Stimulated activated CD4-positive, alpha-beta T cell treated with anti-CD3 and anti-CD28 coated beads, Interleukin-15, amount 100 ng/mL, for 1 hour (primary cell): ENCODE measurements at regions not wholly inside any gene's neighbourhood (a gene's known extent, or its start where the extent isn't known, plus 50 kb on each side); places are given as distances from the start of the nearest gene placed in this dataset.

Experiments
- DNase-seq, 2 donors: peaks; one replicate each; pipeline ENCODE4 v3.0.0-alpha.2; 2020; ENCODE audit warnings: low read depth in 1 of 2, low spot score in 1 of 2

GRCh38 chr7:155984028-155984580 is 171.8 kb upstream of the SHH start:
- no peak for DNase-seq

- DNase-seq, result no peak
Measured at GRCh38 chr7:155983176-155983815, 171.0 kb upstream of the SHH start.

GRCh38 chr7:155981703-155982102 is 169.4 kb upstream of the SHH start:
- DNase-seq, result no peak

GRCh38 chr7:155980841-155981240 is 168.6 kb upstream of the SHH start:
- DNase-seq, result no peak

- DNase-seq, result no peak
Measured at GRCh38 chr7:155979994-155980393, 167.7 kb upstream of the SHH start.

GRCh38 chr7:155979566-155979965 is 167.3 kb upstream of the SHH start:
- DNase-seq, result no peak

GRCh38 chr7:155975490-155975889 is 163.2 kb upstream of the SHH start:
- DNase-seq, result no peak

- no peak for DNase-seq
Measured at GRCh38 chr7:155974186-155974897, 162.1 kb upstream of the SHH start.

- DNase-seq, result no peak
Measured at GRCh38 chr7:155973451-155973997, 161.3 kb upstream of the SHH start.

- DNase-seq, result no peak
Measured at GRCh38 chr7:155972651-155973390, 160.6 kb upstream of the SHH start.

- no peak for DNase-seq
Measured at GRCh38 chr7:155972247-155972646, 160.0 kb upstream of the SHH start.

GRCh38 chr7:155971180-155971770 is 159.0 kb upstream of the SHH start:
- DNase-seq, result no peak

GRCh38 chr7:155969192-155969929 is 157.1 kb upstream of the SHH start:
- no peak for DNase-seq

- DNase-seq, result no peak
Measured at GRCh38 chr7:155965010-155965409, 152.7 kb upstream of the SHH start.

- DNase-seq, result no peak
Measured at GRCh38 chr7:155964543-155964942, 152.3 kb upstream of the SHH start.

- no peak for DNase-seq
Measured at GRCh38 chr7:155963771-155964195, 151.5 kb upstream of the SHH start.

- no peak for DNase-seq
Measured at GRCh38 chr7:155963356-155963755, 151.1 kb upstream of the SHH start.

GRCh38 chr7:155962968-155963300 is 150.7 kb upstream of the SHH start:
- DNase-seq, result no peak

- no peak for DNase-seq
Measured at GRCh38 chr7:155962191-155962967, 150.1 kb upstream of the SHH start.
